ENCODE measurements at regions not wholly inside any gene's neighbourhood (a gene's known extent, or its start where the extent isn't known, plus 50 kb on each side); places are given as distances from the start of the nearest gene placed in this dataset.
"Not testable (repeated sequence)": the region's sequence is repeated elsewhere in the genome, so short reads cannot be mapped to it uniquely, and the experiment has no call there.

GRCh38 chr14:56008661-56009060, 109.5 kb upstream of the PELI2 start:
- not testable (repeated sequence) for TF ChIP-seq POLR2A, CTCF (IDR thresholded peaks at IDR 0.05)
